ENCODE measurements at regions not wholly inside any gene's neighbourhood (a gene's known extent, or its start where the extent isn't known, plus 50 kb on each side); places are given as distances from the start of the nearest gene placed in this dataset.
A peak's percentile ranks its signal among the peaks of the same experiment; 100 is the strongest.

DNA sequence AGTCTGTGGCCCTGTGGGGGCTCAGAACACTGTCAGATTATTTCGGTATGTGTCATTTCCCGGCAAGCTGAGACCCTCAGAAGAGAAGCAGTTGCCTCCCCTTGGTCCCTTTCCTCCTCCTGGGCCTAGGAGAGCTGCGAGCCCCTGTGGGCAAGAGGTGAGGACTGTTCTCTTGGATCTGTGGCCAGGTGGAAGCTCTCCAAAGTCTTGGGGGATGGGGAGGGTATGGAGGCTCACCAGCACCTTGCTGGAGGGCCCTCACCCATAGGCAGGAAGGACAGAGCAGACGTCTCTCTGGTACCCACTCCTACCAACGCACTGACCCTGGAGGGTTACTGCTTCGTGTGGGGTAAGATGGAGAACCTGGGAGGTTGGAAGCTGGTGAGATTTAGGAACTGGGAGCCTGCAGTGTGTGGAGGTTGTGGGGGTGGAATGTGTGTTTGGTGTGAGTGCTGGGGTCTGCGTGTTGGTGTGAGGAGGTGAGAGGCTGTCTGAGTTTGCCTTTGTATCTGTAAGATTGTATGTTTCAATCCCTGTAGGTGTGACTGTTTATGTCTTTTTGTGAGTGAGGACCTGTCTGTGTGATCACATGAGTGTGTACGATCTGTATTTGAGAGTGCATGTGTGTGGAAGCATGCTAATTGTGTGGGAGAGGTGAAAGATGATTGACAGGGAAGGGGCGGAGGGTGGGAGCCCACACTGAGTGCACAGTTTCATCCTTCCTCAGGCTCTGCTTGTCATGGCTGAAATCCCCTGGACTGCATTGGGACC lies 52.4 kb upstream of the PSD2 start:
- DNase-seq (ENCODE audit: extremely low spot score, unreplicated experiment) = no peak
- H3K27ac Mint-ChIP-seq (ENCODE audit: unreplicated experiment) = peak overlapping the region; percentile 99
- no peaks in the 10 kb centered on the region for H3K36me3 Mint-ChIP-seq (ENCODE audit: unreplicated experiment)
- peaks cover 91% of the 10 kb centered on the region for H3K4me1 Mint-ChIP-seq (ENCODE audit: unreplicated experiment)
- H3K4me3 Mint-ChIP-seq (ENCODE audit: unreplicated experiment) = no peak overlapping the region
- H3K9me3 Mint-ChIP-seq (ENCODE audit: unreplicated experiment) = no peaks in the 10 kb centered on the region
- TF ChIP-seq, protein P1, sequence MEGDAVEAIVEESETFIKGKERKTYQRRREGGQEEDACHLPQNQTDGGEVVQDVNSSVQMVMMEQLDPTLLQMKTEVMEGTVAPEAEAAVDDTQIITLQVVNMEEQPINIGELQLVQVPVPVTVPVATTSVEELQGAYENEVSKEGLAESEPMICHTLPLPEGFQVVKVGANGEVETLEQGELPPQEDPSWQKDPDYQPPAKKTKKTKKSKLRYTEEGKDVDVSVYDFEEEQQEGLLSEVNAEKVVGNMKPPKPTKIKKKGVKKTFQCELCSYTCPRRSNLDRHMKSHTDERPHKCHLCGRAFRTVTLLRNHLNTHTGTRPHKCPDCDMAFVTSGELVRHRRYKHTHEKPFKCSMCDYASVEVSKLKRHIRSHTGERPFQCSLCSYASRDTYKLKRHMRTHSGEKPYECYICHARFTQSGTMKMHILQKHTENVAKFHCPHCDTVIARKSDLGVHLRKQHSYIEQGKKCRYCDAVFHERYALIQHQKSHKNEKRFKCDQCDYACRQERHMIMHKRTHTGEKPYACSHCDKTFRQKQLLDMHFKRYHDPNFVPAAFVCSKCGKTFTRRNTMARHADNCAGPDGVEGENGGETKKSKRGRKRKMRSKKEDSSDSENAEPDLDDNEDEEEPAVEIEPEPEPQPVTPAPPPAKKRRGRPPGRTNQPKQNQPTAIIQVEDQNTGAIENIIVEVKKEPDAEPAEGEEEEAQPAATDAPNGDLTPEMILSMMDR (IDR thresholded peaks at IDR 0.05) = no peak
- H3K27me3 Mint-ChIP-seq (ENCODE audit: unreplicated experiment) = no peaks in the 10 kb centered on the region

DNA sequence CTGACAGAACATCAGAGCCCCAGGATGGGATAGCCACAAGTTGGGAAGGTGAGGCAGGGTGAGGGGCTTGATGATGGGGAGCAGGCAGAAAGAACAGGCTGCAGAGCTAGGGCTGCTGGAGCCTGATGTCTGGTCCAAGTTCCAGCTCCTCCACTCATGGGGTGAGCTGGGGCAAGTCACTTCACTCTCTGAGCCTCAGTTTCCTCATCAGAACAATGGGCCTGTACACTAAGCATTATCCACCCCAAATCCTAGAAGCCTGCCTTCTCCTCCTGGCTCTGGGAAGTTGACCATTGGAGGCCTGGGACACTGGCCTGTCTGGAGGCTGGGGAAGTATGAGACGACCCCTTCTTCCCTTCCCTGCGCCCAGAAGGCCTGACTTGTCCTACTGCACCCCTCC lies 51.8 kb upstream of the PSD2 start:
- Mint-ChIP-seq H3K4me1 (ENCODE audit: unreplicated experiment) (peaks cover 92% of the 10 kb centered on the region), H3K27me3 (ENCODE audit: unreplicated experiment) (no peaks in the 10 kb centered on the region), H3K9me3 (ENCODE audit: unreplicated experiment) (no peaks in the 10 kb centered on the region), H3K27ac (ENCODE audit: unreplicated experiment) (peak overlapping the region; percentile 99), H3K4me3 (ENCODE audit: unreplicated experiment) (no peak overlapping the region), H3K36me3 (ENCODE audit: unreplicated experiment) (no peaks in the 10 kb centered on the region)
- TF ChIP-seq, protein P1 (IDR thresholded peaks at IDR 0.05) = no peak
- no peak for DNase-seq (ENCODE audit: extremely low spot score, unreplicated experiment)

DNA sequence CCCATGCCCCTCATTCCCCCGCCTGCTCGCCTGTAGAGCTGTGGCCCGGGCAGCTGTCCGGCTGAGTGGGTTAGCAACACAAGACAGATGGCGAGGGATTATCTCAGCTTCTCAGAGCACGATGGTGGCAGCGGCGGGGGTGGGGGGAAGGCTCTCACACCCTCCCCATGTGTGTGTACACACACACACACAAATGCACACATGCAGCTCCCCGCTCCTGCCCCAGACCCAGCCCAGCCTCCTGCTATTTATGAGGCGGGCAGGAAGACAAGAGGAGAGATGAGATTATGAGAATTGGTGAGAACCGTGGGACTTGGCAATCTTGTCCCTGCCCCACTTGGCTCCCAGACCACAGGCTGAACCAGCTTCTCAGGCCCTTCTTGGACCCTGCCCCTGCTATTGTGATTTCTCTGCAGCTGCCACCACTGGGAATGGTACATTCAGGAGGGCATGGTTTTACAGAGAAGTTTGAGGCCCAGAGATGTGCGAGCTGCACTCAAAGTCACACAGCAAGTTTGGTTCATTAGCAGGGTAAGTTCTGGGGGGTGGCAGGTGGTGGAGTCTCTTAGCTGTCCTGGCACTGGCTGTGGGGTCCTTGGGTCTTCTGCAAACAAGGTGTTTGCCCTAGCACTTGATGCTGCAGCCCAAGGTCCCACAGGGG lies 51.0 kb upstream of the PSD2 start:
- Mint-ChIP-seq H3K27ac (ENCODE audit: unreplicated experiment) (peak overlapping the region; percentile 99), H3K9me3 (ENCODE audit: unreplicated experiment) (no peaks in the 10 kb centered on the region), H3K4me1 (ENCODE audit: unreplicated experiment) (peaks cover 92% of the 10 kb centered on the region), H3K4me3 (ENCODE audit: unreplicated experiment) (no peak overlapping the region), H3K36me3 (ENCODE audit: unreplicated experiment) (no peaks in the 10 kb centered on the region), H3K27me3 (ENCODE audit: unreplicated experiment) (no peaks in the 10 kb centered on the region)
- TF ChIP-seq, protein P1 (IDR thresholded peaks at IDR 0.05) = no peak
- DNase-seq (ENCODE audit: extremely low spot score, unreplicated experiment) = no peak

DNA sequence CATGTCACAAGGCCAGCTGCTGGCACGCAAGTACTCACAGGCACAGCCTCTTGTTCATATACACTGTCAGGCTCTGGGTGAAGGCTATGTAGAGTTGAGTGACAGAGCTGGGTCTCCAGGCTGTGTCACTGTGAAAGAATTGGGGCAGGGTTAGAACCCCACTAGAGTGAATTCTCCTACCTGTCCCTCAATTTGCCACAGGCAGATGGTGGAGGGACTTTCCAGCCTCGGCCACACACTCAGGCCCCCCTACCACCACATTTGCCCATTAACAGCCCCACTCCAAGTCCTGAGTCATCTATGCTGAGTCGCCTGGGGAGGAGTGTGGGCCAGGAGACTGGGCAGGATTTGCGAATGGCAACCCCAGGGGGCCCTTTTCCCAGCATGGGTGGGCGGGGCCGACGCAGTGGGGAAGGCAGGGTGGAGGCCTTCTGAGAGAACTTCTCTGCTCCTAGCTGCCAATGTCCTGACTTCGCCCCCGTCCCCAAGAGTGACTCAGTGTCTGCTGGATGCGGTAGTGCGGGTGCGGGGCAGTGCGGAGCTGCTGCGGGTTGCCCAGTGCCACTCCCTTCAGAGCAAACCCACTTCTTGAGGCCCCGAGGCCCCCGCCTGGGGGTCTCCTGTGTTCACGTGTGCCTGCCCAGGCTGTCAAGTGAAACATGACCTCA lies 50.3 kb upstream of the PSD2 start:
- Mint-ChIP-seq H3K27me3 (ENCODE audit: unreplicated experiment) (no peaks in the 10 kb centered on the region), H3K36me3 (ENCODE audit: unreplicated experiment) (no peaks in the 10 kb centered on the region), H3K4me3 (ENCODE audit: unreplicated experiment) (no peak overlapping the region), H3K27ac (ENCODE audit: unreplicated experiment) (peak overlapping the region; percentile 99), H3K4me1 (ENCODE audit: unreplicated experiment) (peaks cover 90% of the 10 kb centered on the region), H3K9me3 (ENCODE audit: unreplicated experiment) (no peaks in the 10 kb centered on the region)
- DNase-seq (ENCODE audit: extremely low spot score, unreplicated experiment) = peak; percentile 95
- TF ChIP-seq, protein P1 (IDR thresholded peaks at IDR 0.05) = no peak

All from osteocyte (in vitro differentiated cells).